ENCODE measurements at regions not wholly inside any gene's neighbourhood (a gene's known extent, or its start where the extent isn't known, plus 50 kb on each side); places are given as distances from the start of the nearest gene placed in this dataset.

DNA sequence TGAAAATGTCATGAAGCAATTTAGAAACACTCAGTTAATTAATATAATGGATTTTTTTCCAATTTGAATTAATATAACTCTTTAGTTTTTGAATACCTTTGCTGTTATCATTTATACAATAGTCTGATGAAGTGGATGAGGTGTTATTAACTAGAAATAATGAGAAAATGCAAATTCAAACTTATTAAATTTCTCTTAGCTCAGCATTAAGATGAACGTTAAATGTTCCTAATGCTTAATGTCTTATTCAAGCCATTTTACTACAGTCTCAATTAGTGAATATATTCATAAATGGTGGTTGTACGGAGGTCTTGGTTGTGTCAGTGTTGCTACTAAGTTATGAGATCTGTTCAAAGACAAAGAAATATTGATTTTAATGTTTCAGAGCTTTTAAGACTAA, 186.3 kb downstream of the DTHD1 start:
- Mint-ChIP-seq H3K27me3 (ENCODE audit: insufficient read depth, unreplicated experiment) (peaks cover 2% of the 10 kb centered on the region), H3K9me3 (ENCODE audit: unreplicated experiment) (no peaks in the 10 kb centered on the region)

DNA sequence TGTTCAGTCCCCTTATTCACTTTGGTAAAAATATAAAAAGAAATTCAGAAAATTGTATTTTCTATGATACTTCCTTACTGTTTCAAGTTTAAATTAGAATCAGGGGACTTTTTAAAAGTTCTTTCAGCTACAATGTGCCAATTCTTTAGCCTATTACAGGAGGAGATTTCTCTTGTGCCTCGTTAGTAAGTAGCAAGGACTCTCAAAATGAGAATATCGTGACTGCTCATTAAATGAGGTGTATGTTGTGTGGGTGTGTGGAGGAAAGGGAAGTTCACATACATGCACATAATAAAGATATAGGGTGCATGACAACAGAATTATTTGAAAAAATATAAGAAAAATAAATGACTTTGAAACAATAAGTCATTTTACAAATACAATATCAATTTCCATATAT, 190.5 kb downstream of the DTHD1 start:
- Histone ChIP-seq H3K27me3 (replicated peaks; ENCODE audit: control insufficient read depth, insufficient read depth, low read length) (no peaks in the 10 kb centered on the region), H3K4me1 (no peaks in the 10 kb centered on the region), H3K4me3 (ENCODE audit: low read depth, low read length) (no peak overlapping the region), H3K36me3 (ENCODE audit: control insufficient read depth, insufficient read depth, low read length) (no peaks in the 10 kb centered on the region), H3K9me3 (no peaks in the 10 kb centered on the region)
- H3K4me3 Mint-ChIP-seq (ENCODE audit: unreplicated experiment): no peak overlapping the region
- no peaks in the 10 kb centered on the region for H3K36me3 Mint-ChIP-seq (ENCODE audit: insufficient read depth, unreplicated experiment)
- H3K4me1 Mint-ChIP-seq (ENCODE audit: low read depth, unreplicated experiment): no peaks in the 10 kb centered on the region
- TF ChIP-seq, protein P1, sequence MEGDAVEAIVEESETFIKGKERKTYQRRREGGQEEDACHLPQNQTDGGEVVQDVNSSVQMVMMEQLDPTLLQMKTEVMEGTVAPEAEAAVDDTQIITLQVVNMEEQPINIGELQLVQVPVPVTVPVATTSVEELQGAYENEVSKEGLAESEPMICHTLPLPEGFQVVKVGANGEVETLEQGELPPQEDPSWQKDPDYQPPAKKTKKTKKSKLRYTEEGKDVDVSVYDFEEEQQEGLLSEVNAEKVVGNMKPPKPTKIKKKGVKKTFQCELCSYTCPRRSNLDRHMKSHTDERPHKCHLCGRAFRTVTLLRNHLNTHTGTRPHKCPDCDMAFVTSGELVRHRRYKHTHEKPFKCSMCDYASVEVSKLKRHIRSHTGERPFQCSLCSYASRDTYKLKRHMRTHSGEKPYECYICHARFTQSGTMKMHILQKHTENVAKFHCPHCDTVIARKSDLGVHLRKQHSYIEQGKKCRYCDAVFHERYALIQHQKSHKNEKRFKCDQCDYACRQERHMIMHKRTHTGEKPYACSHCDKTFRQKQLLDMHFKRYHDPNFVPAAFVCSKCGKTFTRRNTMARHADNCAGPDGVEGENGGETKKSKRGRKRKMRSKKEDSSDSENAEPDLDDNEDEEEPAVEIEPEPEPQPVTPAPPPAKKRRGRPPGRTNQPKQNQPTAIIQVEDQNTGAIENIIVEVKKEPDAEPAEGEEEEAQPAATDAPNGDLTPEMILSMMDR (IDR thresholded peaks at IDR 0.05; ENCODE audit: insufficient read depth in 1 of 2, low read depth in 1 of 2, low read length in 1 of 2, severe bottlenecking in 1 of 2, unreplicated experiment in 1 of 2): no peak
- no peak for DNase-seq
- BruUV-seq (replicated peaks): no TSS peak
- no peak overlapping the region for H3K27ac Mint-ChIP-seq (ENCODE audit: unreplicated experiment)
- peaks cover 3% of the 10 kb centered on the region for H3K27me3 Mint-ChIP-seq (ENCODE audit: insufficient read depth, unreplicated experiment)
- intact Hi-C loops (cut with micrococcal nuclease; ENCODE audit: unreplicated experiment): no loop called here
- no peaks in the 10 kb centered on the region for H3K9me3 Mint-ChIP-seq (ENCODE audit: unreplicated experiment)
- ChIA-PET CTCF (no interaction called here), POLR2A (no interaction called here)

More for the DNA sequence above, 186.3 kb downstream of the DTHD1 start:
- H3K4me3 ChIP-seq (ENCODE audit: low read depth, low read length): no peak overlapping the region
- H3K36me3 ChIP-seq (ENCODE audit: control insufficient read depth, insufficient read depth, low read length): no peaks in the 10 kb centered on the region
- Mint-ChIP-seq H3K4me3 (ENCODE audit: unreplicated experiment) (no peak overlapping the region), H3K36me3 (ENCODE audit: insufficient read depth, unreplicated experiment) (no peaks in the 10 kb centered on the region), H3K4me1 (ENCODE audit: low read depth, unreplicated experiment) (no peaks in the 10 kb centered on the region), H3K27ac (ENCODE audit: unreplicated experiment) (no peak overlapping the region)
- H3K27me3 ChIP-seq (replicated peaks; ENCODE audit: control insufficient read depth, insufficient read depth, low read length): no peaks in the 10 kb centered on the region
- intact Hi-C loops (cut with micrococcal nuclease; ENCODE audit: unreplicated experiment): no loop called here
- no TSS peak for BruUV-seq (replicated peaks)
- H3K4me1 ChIP-seq: no peaks in the 10 kb centered on the region
- CTCF ChIA-PET: no interaction called here
- H3K9me3 ChIP-seq: no peaks in the 10 kb centered on the region
- POLR2A ChIA-PET: no interaction called here
- TF ChIP-seq, protein P1 (IDR thresholded peaks at IDR 0.05; ENCODE audit: insufficient read depth in 1 of 2, low read depth in 1 of 2, low read length in 1 of 2, severe bottlenecking in 1 of 2, unreplicated experiment in 1 of 2): no peak
- DNase-seq: no peak

GRCh38 chr4:36476135-36476534, 194.7 kb downstream of the DTHD1 start:
- TF ChIP-seq, protein P1 (IDR thresholded peaks at IDR 0.05; ENCODE audit: insufficient read depth in 1 of 2, low read depth in 1 of 2, low read length in 1 of 2, severe bottlenecking in 1 of 2, unreplicated experiment in 1 of 2): no peak
- Mint-ChIP-seq H3K27ac (ENCODE audit: unreplicated experiment) (no peak overlapping the region), H3K27me3 (ENCODE audit: insufficient read depth, unreplicated experiment) (peaks cover 3% of the 10 kb centered on the region), H3K36me3 (ENCODE audit: insufficient read depth, unreplicated experiment) (no peaks in the 10 kb centered on the region), H3K4me1 (ENCODE audit: low read depth, unreplicated experiment) (no peaks in the 10 kb centered on the region), H3K4me3 (ENCODE audit: unreplicated experiment) (no peak overlapping the region), H3K9me3 (ENCODE audit: unreplicated experiment) (no peaks in the 10 kb centered on the region)
- no peaks in the 10 kb centered on the region for H3K9me3 ChIP-seq
- POLR2A ChIA-PET: no interaction called here
- no peak overlapping the region for H3K4me3 ChIP-seq (ENCODE audit: low read depth, low read length)
- CTCF ChIA-PET: no interaction called here
- no TSS peak for BruUV-seq (replicated peaks)
- intact Hi-C loops (cut with micrococcal nuclease; ENCODE audit: unreplicated experiment): no loop called here
- H3K4me1 ChIP-seq: no peaks in the 10 kb centered on the region
- no peaks in the 10 kb centered on the region for H3K27me3 ChIP-seq (replicated peaks; ENCODE audit: control insufficient read depth, insufficient read depth, low read length)
- H3K36me3 ChIP-seq (ENCODE audit: control insufficient read depth, insufficient read depth, low read length): no peaks in the 10 kb centered on the region
- DNase-seq: no peak

All from Caco-2 (cell line).